BLaER1 treated with 17β-estradiol and CSF1 and Interleukin-3, amounts not matched to agents 10 nM and 100 nM (cell line): ENCODE measurements at regions not wholly inside any gene's neighbourhood (a gene's known extent, or its start where the extent isn't known, plus 50 kb on each side); places are given as distances from the start of the nearest gene placed in this dataset.

Experiments used
- H3K27ac ChIP-seq, 11 experiments: shearing (Covaris generic); formaldehyde crosslinking; 2 replicates each; pipeline ENCODE4 v1.8.1; 2022
- H3K27me3 ChIP-seq, 11 experiments: shearing (Covaris generic); formaldehyde crosslinking; 2 replicates each; pipeline ENCODE4 v1.8.1; 2022
- H3K36me3 ChIP-seq, 11 experiments: shearing (Covaris generic); formaldehyde crosslinking; 2 replicates each; pipeline ENCODE4 v1.8.1; 2022
- H3K4me1 ChIP-seq, 10 experiments: shearing (Covaris generic); formaldehyde crosslinking; 2 replicates each; pipeline ENCODE4 v1.8.1; 2022
- H3K4me2 ChIP-seq, 11 experiments: shearing (Covaris generic); formaldehyde crosslinking; 2 replicates each; pipeline ENCODE4 v1.8.1; 2022
- H3K4me3 ChIP-seq, 10 experiments: shearing (Covaris generic); formaldehyde crosslinking; 2 replicates each; pipeline ENCODE4 v1.8.1; 2022
- H3K9ac ChIP-seq, 11 experiments: shearing (Covaris generic); formaldehyde crosslinking; 2 replicates each; pipeline ENCODE4 v1.8.1; 2022
- H3K9me3 ChIP-seq, 11 experiments: shearing (Covaris generic); formaldehyde crosslinking; replicated peaks in 1 of 11; 2 replicates each; pipeline ENCODE4 v1.8.1; 2022
- H4K20me1 ChIP-seq, 11 experiments: shearing (Covaris generic); formaldehyde crosslinking; 2 replicates each; pipeline ENCODE4 v1.8.1; 2022
- Cebpa-rat ChIP-seq, 11 experiments: shearing (Covaris generic); IDR thresholded peaks; 2 replicates each; pipeline ENCODE4 v1.8.1; 2022

- Histone ChIP-seq H3K27me3 (no peaks in the 10 kb centered on the region), H3K9me3 (no peaks in the 10 kb centered on the region), H3K27ac (no peak overlapping the region), H3K4me3 (no peak overlapping the region), H3K4me2 (no peak overlapping the region), H4K20me1 (no peaks in the 10 kb centered on the region), H3K4me1 (peaks cover 0 to 18% (median 3%) of the 10 kb centered on the region in 10 experiments; a peak in 8 of 20 replicates), H3K9ac (no peak overlapping the region), H3K36me3 (no peaks in the 10 kb centered on the region)
- no peak for TF ChIP-seq Cebpa-rat (IDR thresholded peaks at IDR 0.05)
Measured at GRCh38 chr7:36036590-36036989, 116.5 kb upstream of the EEPD1 start.

GRCh38 chr7:36037121-36037662 lies 115.9 kb upstream of the EEPD1 start:
- peaks cover 0 to 13% (median 3%) of the 10 kb centered on the region in 10 experiments; a peak in 8 of 20 replicates for H3K4me1 ChIP-seq
- no peaks in the 10 kb centered on the region for H3K27me3 ChIP-seq
- no peak overlapping the region for H3K4me2 ChIP-seq
- no peak overlapping the region for H3K27ac ChIP-seq
- no peaks in the 10 kb centered on the region for H4K20me1 ChIP-seq
- no peak for TF ChIP-seq Cebpa-rat (IDR thresholded peaks at IDR 0.05)
- H3K36me3 ChIP-seq = no peaks in the 10 kb centered on the region
- H3K9ac ChIP-seq = no peak overlapping the region
- no peaks in the 10 kb centered on the region for H3K9me3 ChIP-seq
- no peak overlapping the region for H3K4me3 ChIP-seq

- Histone ChIP-seq H3K4me1 (peaks cover 0 to 3% (median 0%) of the 10 kb centered on the region in 10 experiments; a peak in 2 of 20 replicates), H4K20me1 (no peaks in the 10 kb centered on the region), H3K27me3 (no peaks in the 10 kb centered on the region), H3K4me3 (no peak overlapping the region), H3K27ac (no peak overlapping the region), H3K9me3 (no peaks in the 10 kb centered on the region), H3K36me3 (no peaks in the 10 kb centered on the region), H3K4me2 (no peak overlapping the region), H3K9ac (no peak overlapping the region)
- TF ChIP-seq Cebpa-rat (IDR thresholded peaks at IDR 0.05) = no peak
Measured at GRCh38 chr7:36038063-36038721, 114.9 kb upstream of the EEPD1 start.

GRCh38 chr7:36039243-36039642 lies 113.8 kb upstream of the EEPD1 start:
- Histone ChIP-seq H3K4me2 (no peak overlapping the region), H3K27me3 (no peaks in the 10 kb centered on the region), H3K9me3 (no peaks in the 10 kb centered on the region), H4K20me1 (no peaks in the 10 kb centered on the region), H3K36me3 (no peaks in the 10 kb centered on the region), H3K4me3 (no peak overlapping the region), H3K27ac (no peak overlapping the region), H3K4me1 (no peaks in the 10 kb centered on the region), H3K9ac (no peak overlapping the region)
- TF ChIP-seq Cebpa-rat (IDR thresholded peaks at IDR 0.05) = no peak

- Histone ChIP-seq H3K4me2 (no peak overlapping the region), H3K27me3 (no peaks in the 10 kb centered on the region), H3K9me3 (no peaks in the 10 kb centered on the region), H4K20me1 (no peaks in the 10 kb centered on the region), H3K36me3 (no peaks in the 10 kb centered on the region), H3K9ac (no peak overlapping the region), H3K27ac (no peak overlapping the region), H3K4me1 (no peaks in the 10 kb centered on the region), H3K4me3 (no peak overlapping the region)
- TF ChIP-seq Cebpa-rat (IDR thresholded peaks at IDR 0.05) = no peak
Measured at GRCh38 chr7:36039671-36040070, 113.4 kb upstream of the EEPD1 start.

- Histone ChIP-seq H3K9ac (no peak overlapping the region), H3K4me3 (no peak overlapping the region), H3K27me3 (no peaks in the 10 kb centered on the region), H3K4me1 (peaks cover 0 to 8% (median 0%) of the 10 kb centered on the region in 10 experiments; a peak in 1 of 20 replicates), H3K9me3 (no peaks in the 10 kb centered on the region), H3K36me3 (no peaks in the 10 kb centered on the region), H4K20me1 (no peaks in the 10 kb centered on the region), H3K27ac (no peak overlapping the region), H3K4me2 (no peak overlapping the region)
- no peak for TF ChIP-seq Cebpa-rat (IDR thresholded peaks at IDR 0.05)
Measured at GRCh38 chr7:36040679-36041078, 112.4 kb upstream of the EEPD1 start.

- no peak for TF ChIP-seq Cebpa-rat (IDR thresholded peaks at IDR 0.05)
- Histone ChIP-seq H3K27ac (no peak overlapping the region), H3K4me1 (peaks cover 0 to 28% (median 10%) of the 10 kb centered on the region in 10 experiments; a peak in 11 of 20 replicates), H3K9me3 (no peaks in the 10 kb centered on the region), H3K27me3 (no peaks in the 10 kb centered on the region), H3K9ac (no peak overlapping the region), H3K4me2 (no peak overlapping the region), H3K36me3 (no peaks in the 10 kb centered on the region), H3K4me3 (no peak overlapping the region), H4K20me1 (no peaks in the 10 kb centered on the region)
Measured at GRCh38 chr7:36044101-36044892, 108.8 kb upstream of the EEPD1 start.

GRCh38 chr7:36045326-36045725 lies 107.7 kb upstream of the EEPD1 start:
- H3K4me3 ChIP-seq = no peak overlapping the region
- H3K27me3 ChIP-seq = no peaks in the 10 kb centered on the region
- TF ChIP-seq Cebpa-rat (IDR thresholded peaks at IDR 0.05) = no peak
- no peak overlapping the region for H3K9ac ChIP-seq
- no peak overlapping the region for H3K27ac ChIP-seq
- H3K4me2 ChIP-seq = peak overlapping the region in 2 of 11 experiments; percentile 22 to 26; a peak in 3 of 22 replicates
- H3K36me3 ChIP-seq = no peaks in the 10 kb centered on the region
- H3K9me3 ChIP-seq = no peaks in the 10 kb centered on the region
- peaks cover 0 to 28% (median 10%) of the 10 kb centered on the region in 10 experiments; a peak in 11 of 20 replicates for H3K4me1 ChIP-seq
- no peaks in the 10 kb centered on the region for H4K20me1 ChIP-seq

GRCh38 chr7:36045830-36046341 lies 107.2 kb upstream of the EEPD1 start:
- H3K36me3 ChIP-seq = no peaks in the 10 kb centered on the region
- no peak overlapping the region for H3K27ac ChIP-seq
- H3K4me1 ChIP-seq = peaks cover 0 to 28% (median 10%) of the 10 kb centered on the region in 10 experiments; a peak in 11 of 20 replicates
- no peaks in the 10 kb centered on the region for H4K20me1 ChIP-seq
- H3K4me2 ChIP-seq = no peak overlapping the region
- H3K27me3 ChIP-seq = no peaks in the 10 kb centered on the region
- TF ChIP-seq Cebpa-rat (IDR thresholded peaks at IDR 0.05) = no peak
- no peak overlapping the region for H3K9ac ChIP-seq
- H3K4me3 ChIP-seq = no peak overlapping the region
- H3K9me3 ChIP-seq = no peaks in the 10 kb centered on the region
